Liver (tissue), 3 donors: ENCODE measurements at regions not wholly inside any gene's neighbourhood (a gene's known extent, or its start where the extent isn't known, plus 50 kb on each side); places are given as distances from the start of the nearest gene placed in this dataset.

Experiments used
- CTCF ChIP-seq: fragments of 150-350 bp; IDR thresholded peaks from 2 replicates; pipeline ENCODE4 v1.5.1; 2017; ENCODE audit warnings: improper control_type of control experiment, low read depth, low read length; ENCODE audit not compliant: missing input control
- EGR1 ChIP-seq, 2 donors: IDR thresholded peaks; 2 replicates each; pipeline ENCODE4 v1.6.1; 2016 to 2018; ENCODE audit warnings: antibody characterized with exemption in 2 of 2, low read depth in 2 of 2
- FOXA2 ChIP-seq: IDR thresholded peaks from 2 replicates; pipeline ENCODE4 v1.6.1; 2016; ENCODE audit warnings: antibody characterized with exemption
- NR2F2 ChIP-seq: IDR thresholded peaks from 2 replicates; pipeline ENCODE4 v1.6.1; 2016; ENCODE audit warnings: antibody characterized with exemption
- RAD21 ChIP-seq, 2 donors: IDR thresholded peaks; 2 replicates each; pipeline ENCODE4 v1.6.1; 2016; ENCODE audit warnings: antibody characterized with exemption in 2 of 2, mild to moderate bottlenecking in 2 of 2
- REST ChIP-seq: IDR thresholded peaks from 2 replicates; pipeline ENCODE4 v1.6.1; 2016; ENCODE audit warnings: antibody characterized with exemption, mild to moderate bottlenecking
- RXRA ChIP-seq, 2 donors: IDR thresholded peaks; 2 replicates each; pipeline ENCODE4 v1.6.1; 2017 to 2018; ENCODE audit warnings: antibody characterized with exemption in 2 of 2, mild to moderate bottlenecking in 1 of 2
- SP1 ChIP-seq: IDR thresholded peaks from 2 replicates; pipeline ENCODE4 v1.6.1; 2018; ENCODE audit warnings: antibody characterized with exemption, mild to moderate bottlenecking
- YY1 ChIP-seq: IDR thresholded peaks from 2 replicates; pipeline ENCODE4 v1.6.1; 2016; ENCODE audit warnings: antibody characterized with exemption, mild to moderate bottlenecking
- donor health status: healthy.
- donor health status: healthy.

DNA sequence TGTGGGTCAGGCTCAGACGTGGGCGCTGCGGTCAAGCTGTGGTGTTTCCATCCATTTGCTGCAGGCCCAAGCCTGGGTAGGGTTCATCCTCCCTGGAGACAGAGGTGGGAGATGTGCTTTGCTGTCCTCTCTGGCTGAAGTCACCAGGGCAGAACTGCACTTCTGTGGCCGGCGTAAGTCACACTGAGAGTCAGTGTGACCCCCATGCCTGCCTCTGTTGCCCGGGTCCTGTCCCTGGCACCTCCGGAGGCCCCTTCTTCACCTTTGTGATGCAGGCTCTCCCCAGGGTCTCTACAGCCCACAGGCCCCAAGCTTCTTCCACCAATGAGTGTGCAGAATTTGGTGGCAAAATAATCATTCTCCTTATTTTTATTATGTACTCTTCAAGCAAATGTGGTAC lies 53.8 kb upstream of the DACT2 start:
- TF ChIP-seq CTCF (no peak), YY1 (no peak), REST (no peak), RAD21 (IDR thresholded peaks at IDR 0.05) (no peak), EGR1 (IDR thresholded peaks at IDR 0.05; ENCODE audit: low read depth in 2 of 2) (no peak), FOXA2 (no peak), RXRA (IDR thresholded peaks at IDR 0.05) (no peak), SP1 (no peak), NR2F2 (no peak)
